HEK293 (cell line): ENCODE measurements at regions not wholly inside any gene's neighbourhood (a gene's known extent, or its start where the extent isn't known, plus 50 kb on each side); places are given as distances from the start of the nearest gene placed in this dataset.

ENCODE experiments used
- KLF10 ChIP-seq: fragments of 450-650 bp; IDR thresholded peaks from 2 replicates; pipeline ENCODE4 v1.5.1; 2018; ENCODE audit warnings: missing biosample characterization, mild to moderate bottlenecking, missing genetic modification characterization
- PRDM10 ChIP-seq: fragments of 450-650 bp; formaldehyde crosslinking; IDR thresholded peaks from 2 replicates; pipeline ENCODE4 v1.5.1; 2016; ENCODE audit warnings: missing biosample characterization, missing genetic modification characterization
- SP2 ChIP-seq: fragments of 450-650 bp; formaldehyde crosslinking; IDR thresholded peaks from 2 replicates; pipeline ENCODE4 v1.5.1; 2016; ENCODE audit warnings: missing biosample characterization, missing genetic modification characterization
- TCF7L2 ChIP-seq: IDR thresholded peaks from 2 replicates; pipeline ENCODE4 v1.6.1; 2011; ENCODE audit warnings: low read depth, mild to moderate bottlenecking, inconsistent platforms, low read length, moderate library complexity, borderline replicate concordance
- ZNF121 ChIP-seq: fragments of 450-650 bp; formaldehyde crosslinking; IDR thresholded peaks from 2 replicates; pipeline ENCODE4 v1.5.1; 2016; ENCODE audit warnings: missing biosample characterization, missing genetic modification characterization
- ZNF184 ChIP-seq: fragments of 450-650 bp; IDR thresholded peaks from 2 replicates; pipeline ENCODE4 v1.5.1; 2018; ENCODE audit warnings: missing biosample characterization, mild to moderate bottlenecking, missing genetic modification characterization
- ZNF24 ChIP-seq: fragments of 450-650 bp; formaldehyde crosslinking; IDR thresholded peaks from 2 replicates; pipeline ENCODE4 v1.5.1; 2016; ENCODE audit warnings: missing biosample characterization, missing genetic modification characterization
- ZNF274 ChIP-seq, 2 experiments: fragments of 200-500 bp in 1 of 2; fragments of 450-650 bp in 1 of 2; sonication (Bioruptor generic) in 1 of 2; formaldehyde crosslinking in 1 of 2; IDR thresholded peaks; 2 replicates each; pipeline versions ENCODE4 v1.5.1 to v1.6.1; 2014 to 2016; ENCODE audit warnings: borderline replicate concordance in 1 of 2, inconsistent platforms in 1 of 2, low read length in 1 of 2, missing biosample characterization in 1 of 2, missing genetic modification characterization in 1 of 2
- ZNF530 ChIP-seq: fragments of 450-650 bp; formaldehyde crosslinking; IDR thresholded peaks from 2 replicates; pipeline ENCODE4 v1.5.1; 2016; ENCODE audit warnings: low read depth, missing biosample characterization, missing genetic modification characterization
- ZNF596 ChIP-seq: fragments of 450-650 bp; IDR thresholded peaks from 2 replicates; pipeline ENCODE4 v1.5.0; 2018; ENCODE audit warnings: missing biosample characterization, mild to moderate bottlenecking, missing genetic modification characterization, moderate library complexity
- TF ChIP-seq, protein P1 (sequence below): fragments of 450-650 bp; formaldehyde crosslinking; IDR thresholded peaks from 2 replicates; pipeline ENCODE4 v1.5.1; 2016; ENCODE audit warnings: missing biosample characterization, missing genetic modification characterization

- TF ChIP-seq ZNF184 (tag by site-specific recombination) (no peak), TCF7L2 (no peak), KLF10 (tag by site-specific recombination) (no peak), PRDM10 (tag by site-specific recombination) (no peak), ZNF121 (tag by site-specific recombination) (no peak), SP2 (tag by site-specific recombination) (no peak), ZNF24 (tag by site-specific recombination) (no peak), ZNF596 (tag by site-specific recombination) (no peak), ZNF274 (IDR thresholded peaks at IDR 0.05; ENCODE audit: low read length) (no peak), ZNF274 (tag by site-specific recombination; IDR thresholded peaks at IDR 0.05; ENCODE audit: borderline replicate concordance) (no peak), ZNF530 (tag by site-specific recombination) (no peak)
- TF ChIP-seq, protein P1, sequence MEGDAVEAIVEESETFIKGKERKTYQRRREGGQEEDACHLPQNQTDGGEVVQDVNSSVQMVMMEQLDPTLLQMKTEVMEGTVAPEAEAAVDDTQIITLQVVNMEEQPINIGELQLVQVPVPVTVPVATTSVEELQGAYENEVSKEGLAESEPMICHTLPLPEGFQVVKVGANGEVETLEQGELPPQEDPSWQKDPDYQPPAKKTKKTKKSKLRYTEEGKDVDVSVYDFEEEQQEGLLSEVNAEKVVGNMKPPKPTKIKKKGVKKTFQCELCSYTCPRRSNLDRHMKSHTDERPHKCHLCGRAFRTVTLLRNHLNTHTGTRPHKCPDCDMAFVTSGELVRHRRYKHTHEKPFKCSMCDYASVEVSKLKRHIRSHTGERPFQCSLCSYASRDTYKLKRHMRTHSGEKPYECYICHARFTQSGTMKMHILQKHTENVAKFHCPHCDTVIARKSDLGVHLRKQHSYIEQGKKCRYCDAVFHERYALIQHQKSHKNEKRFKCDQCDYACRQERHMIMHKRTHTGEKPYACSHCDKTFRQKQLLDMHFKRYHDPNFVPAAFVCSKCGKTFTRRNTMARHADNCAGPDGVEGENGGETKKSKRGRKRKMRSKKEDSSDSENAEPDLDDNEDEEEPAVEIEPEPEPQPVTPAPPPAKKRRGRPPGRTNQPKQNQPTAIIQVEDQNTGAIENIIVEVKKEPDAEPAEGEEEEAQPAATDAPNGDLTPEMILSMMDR = no peak
These were observed 232.3 kb upstream of the ANKH start for GRCh38 chr5:15103864-15104263.
